NCI-H187 (cell line): ENCODE measurements at regions not wholly inside any gene's neighbourhood (a gene's known extent, or its start where the extent isn't known, plus 50 kb on each side); places are given as distances from the start of the nearest gene placed in this dataset.

Experiments used
- DNase-seq, 2 experiments: peaks; one replicate each; lab custom pipeline; 2025; lab: John Stamatoyannopoulos, UW

DNA sequence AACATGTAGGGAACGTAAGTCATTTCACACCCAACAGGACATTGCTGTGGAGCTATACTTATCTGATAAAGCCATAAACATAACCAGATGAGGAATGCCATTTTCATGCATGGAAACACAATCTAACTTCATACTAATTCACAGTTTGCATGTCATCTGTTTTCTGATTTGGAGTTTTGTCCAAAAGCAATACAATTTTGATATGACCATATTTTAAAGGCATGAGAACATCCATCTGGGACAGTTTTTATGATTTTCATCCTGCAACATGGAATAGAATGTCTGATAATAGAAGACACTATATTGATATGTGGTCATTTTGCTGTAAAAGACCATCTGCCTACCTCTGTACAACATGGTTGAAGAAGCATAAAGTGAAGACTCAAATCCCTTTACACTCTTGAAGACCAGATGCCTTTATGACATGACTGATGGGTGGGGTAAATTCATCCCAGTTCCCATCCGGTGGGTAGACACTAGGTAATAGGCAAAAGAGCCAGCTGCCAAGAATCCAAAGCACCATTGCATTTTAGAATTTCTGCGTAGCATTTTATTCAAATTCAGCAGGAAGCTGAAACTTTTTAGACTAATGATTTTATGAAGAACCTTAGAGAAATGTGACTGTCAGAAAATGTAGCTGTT, 309.8 kb downstream of the LMO7 start:
- DNase-seq: no peak

DNA sequence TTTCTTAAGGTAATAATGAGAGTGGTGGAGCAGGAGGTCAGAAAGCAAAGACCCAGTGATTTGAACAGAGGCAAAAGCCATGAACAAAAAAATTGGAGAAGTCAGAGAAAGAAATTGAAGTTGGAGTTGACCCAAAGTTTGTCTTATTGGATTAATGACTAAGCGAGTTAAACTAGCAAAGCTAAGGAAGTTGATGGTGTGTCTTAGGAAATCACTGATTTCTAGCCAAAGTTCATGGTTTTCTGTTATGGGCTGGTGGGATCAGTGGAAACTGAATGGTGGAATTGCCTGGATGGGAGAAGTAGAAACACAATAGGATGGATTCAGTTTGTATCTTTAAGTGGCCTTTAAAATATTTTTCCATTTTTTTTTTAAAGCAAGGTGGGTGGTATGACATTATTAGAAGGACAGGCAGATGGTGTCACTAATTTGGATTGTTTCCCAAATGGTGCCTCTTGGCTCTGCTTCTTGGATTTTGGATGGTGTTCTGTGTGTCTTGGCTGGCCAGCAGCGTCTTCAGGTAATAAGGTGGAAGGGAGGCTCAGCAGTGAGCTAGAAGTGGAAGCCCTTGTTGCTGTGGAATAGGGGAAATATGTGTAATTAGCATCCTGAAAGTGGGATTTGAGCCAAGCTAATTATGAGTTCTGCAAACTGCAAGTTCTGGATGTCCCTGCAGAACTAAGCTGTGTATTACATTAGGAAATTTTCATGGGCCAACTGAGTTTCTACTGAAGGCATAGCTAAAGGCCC, 302.9 kb downstream of the LMO7 start:
- DNase-seq: no peak

DNA sequence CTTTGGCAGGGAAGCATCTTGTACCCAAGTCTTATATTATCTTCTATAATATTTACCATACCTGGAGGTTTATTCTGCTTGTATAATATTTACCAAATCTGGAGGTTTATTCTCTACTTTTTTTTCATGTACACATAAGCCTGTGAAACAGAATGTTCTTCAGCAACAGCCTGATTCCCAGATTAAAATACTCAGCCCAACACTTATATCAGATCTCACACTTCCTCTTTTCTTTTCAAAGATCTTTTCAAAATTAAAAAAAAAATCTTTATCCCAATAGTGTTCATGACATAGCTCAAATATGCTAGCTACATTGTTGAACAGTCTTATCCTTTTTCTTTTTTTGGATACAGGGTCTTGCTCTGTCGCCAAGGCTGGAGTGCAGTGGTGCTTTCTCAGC, 300.7 kb downstream of the LMO7 start:
- no peak for DNase-seq

DNA sequence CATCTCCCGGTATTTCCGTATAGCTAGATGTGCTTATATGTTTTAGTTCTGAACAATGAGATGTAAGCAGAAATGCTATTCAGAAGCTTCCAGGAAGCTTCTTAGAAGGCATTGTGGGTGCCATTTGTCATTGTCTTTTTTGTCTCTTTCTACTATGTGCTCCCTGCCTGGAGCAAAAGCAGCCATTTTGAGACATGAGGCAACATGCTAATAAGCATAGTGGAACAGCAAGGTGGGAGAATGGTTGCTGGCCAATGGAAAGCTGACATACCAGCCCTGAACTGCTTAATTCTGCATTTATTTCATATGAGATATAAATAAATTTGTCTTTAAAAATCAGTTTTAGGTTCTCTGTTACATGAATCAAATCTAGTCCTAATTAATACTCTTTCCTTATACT, 299.7 kb downstream of the LMO7 start:
- DNase-seq: no peak

DNA sequence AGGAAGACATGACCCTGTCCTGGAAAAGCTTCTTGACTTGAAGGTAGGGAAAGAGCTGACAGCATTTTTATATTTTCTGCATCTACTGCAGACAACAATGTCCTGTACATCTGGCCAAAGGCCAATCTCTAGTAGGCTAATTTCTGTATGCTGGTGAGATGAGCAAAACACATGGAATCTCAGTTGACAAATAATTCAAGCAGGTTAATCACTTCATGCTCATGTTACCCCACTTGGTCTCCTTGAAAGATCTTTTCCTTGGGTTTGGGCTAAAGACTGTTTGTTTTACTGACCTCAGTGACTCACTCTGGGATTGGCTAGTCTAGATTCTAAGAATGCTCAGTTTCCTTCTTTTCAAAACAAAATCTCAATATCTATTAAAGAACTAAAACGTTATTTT, 298.8 kb downstream of the LMO7 start:
- DNase-seq: no peak

DNA sequence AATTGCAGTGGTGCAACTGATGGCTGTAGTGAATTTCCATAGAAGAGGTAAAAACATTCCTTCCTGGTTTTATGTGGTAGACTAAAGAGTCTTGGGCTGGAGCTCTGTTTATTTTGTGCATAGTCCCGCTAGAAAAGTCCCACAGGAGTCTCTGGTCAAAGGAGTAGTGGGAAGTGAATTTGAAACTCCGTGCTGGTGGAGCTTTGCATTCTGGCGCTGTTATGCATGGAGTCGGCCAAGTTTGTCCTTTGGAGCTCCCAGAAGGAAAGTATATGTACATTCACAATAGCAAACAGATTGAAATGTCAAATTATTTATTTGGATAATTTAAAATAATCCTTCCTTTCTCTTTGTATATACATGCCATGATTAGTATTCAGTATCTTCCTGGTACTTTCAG, 296.5 kb downstream of the LMO7 start:
- DNase-seq: no peak

DNA sequence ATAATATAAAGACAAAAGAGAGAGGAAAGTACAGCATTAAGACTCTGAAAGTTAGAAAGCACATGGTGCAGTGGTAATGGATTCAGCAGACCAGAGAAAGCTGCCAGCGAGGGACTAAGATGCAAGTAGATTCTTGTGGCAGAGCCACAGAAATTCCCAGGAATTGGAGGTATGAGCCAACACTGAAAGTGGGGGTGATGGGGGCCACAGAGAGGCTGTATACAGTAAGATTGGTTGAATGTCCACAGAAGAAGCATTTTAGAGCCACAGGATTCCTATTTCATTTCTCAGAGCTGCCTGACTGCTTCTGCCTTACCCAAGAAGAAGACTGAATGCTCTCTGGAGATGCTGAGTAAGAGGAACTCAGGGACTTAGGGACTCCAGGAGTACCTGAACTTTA, 295.0 kb downstream of the LMO7 start:
- DNase-seq: no peak

DNA sequence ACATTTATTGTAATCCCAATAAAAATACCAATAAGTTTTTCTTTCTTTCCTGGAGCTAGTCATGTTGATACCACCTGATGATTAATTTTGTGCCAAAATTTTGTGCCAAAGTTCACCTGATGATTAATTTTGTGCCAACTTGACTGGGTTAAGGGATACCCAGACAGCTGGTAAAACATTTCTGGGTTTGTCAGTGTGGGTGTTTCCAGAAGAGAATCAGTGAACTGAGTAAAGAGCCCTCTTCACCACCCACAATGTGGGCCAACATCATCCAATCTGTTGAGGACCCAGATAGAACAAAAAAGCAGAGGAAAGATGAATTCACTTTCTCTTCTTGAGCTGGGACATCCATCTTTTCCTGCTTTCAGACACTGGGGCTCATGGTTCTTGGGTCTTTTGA, 292.9 kb downstream of the LMO7 start:
- DNase-seq: no peak

DNA sequence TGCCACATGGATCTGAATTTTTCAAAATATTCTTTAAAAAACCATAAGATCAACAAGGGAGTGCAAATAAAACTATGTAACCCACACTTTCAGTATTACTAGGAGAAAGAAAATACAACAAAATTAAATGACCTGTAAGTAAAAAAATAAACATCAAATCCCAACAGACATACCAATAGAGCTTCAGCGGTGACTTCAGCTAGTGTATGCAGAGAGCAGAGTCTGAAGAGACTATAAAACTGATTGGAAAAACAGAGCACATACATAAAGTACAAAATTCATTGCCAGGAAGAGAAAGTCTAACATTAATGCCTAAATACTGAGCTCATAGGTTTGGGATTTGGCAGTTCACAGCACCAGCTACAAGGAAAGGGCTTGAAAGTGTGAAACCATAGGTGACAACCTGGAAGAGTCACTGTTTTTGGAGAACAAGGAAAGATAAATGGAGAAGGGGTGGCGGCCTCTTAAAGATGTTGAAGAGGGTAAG, 291.1 kb downstream of the LMO7 start:
- no peak for DNase-seq

DNA sequence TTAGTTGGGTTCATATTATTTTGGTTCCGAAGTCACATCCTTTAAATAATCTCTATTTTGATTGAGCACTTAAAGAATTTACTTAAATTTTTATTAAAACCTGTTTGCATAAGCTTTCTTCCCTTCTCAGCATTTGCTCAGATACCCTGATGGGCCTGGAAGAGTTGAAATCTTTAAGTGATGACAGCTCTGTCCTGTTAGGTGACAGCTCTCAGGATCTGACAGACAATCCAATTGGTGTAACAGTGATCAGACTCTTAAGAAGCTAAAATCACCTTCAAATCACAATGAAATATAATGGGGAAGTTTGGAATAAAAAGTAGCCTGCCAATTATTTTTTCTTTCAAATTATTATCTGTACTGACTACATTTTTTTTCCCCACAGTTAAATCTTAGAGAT, 284.4 kb downstream of the LMO7 start:
- DNase-seq: no peak

DNA sequence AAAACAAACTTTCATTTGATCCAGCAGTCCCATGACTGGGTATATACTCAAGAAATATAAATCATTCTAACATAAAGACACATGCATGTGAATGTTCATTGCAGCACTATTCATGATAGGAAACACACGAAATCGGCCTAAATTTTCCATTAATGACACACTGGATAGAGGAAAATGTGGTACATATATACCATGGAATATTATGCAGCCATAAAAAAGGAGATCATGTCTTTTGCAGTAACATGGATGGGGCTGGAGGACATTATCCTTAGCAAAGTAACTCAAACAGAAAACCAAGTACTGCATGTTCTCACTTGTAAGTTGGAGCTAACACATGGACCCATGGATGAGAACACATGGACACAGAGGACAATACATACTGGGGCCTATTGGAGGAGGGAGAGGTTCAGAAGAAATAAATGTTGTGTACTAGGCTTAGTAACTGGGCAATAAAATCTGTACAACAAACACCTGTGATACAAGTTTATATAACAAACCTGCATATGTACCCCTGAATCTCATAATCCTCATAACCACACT, 283.6 kb downstream of the LMO7 start:
- no peak for DNase-seq

DNA sequence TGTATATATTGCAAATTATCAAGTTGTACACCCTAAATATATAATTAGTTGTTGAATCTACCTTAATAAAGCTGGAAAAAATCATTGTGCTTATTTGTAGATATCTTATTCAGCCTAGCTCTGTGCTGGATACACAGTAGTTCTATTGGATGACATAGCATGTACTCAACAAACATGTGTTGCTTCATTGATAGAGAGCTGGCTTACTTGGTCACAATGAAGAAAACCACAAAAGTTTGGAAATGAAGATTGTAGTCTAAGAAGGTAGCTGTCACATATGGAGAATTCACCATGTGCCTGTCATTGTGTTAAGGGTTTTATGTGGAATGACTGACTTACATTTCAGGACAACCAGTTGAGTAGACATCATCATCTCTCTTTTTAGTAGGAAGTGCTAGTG, 278.9 kb downstream of the LMO7 start:
- no peak for DNase-seq

DNA sequence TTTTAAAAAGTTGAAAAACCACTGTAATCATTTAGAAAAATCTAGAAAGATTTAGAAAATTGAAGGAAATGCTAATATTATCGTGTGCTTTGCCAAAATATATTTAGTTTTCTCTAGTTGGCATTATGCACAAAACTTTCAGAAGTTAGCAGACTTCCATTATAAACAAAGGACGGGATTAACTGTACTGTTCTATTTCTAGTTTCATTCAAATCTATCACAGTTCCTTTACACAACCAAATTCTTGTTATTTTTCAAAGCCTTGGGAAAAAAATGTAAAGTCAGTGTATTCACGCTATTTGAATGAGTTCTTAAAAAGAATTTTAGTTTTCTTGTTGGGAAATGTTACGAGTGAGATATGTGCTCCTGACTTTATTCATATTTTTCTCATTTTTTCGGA, 277.8 kb downstream of the LMO7 start:
- no peak for DNase-seq

DNA sequence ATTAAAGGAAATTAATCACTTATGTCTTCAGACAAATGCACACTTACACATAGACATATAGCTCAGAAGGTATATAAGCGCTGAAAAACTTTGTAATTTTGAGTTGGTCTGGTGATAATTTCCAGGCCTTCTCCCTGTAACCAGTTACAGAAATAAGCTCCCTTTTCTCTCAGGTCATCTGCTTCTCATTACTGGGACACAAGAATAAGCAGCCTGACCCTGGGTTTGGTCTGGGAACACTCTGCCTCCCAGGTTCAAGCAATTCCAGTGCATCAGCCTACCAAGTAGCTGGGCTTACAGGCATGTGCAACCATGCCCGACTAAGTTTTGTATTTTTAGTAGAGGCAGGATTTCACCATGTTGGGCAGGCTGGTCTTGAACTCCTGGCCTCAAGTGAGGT, 274.5 kb downstream of the LMO7 start:
- DNase-seq: no peak
